ENCODE measurements at regions not wholly inside any gene's neighbourhood (a gene's known extent, or its start where the extent isn't known, plus 50 kb on each side); places are given as distances from the start of the nearest gene placed in this dataset.
A peak's percentile ranks its signal among the peaks of the same experiment; 100 is the strongest.

DNA sequence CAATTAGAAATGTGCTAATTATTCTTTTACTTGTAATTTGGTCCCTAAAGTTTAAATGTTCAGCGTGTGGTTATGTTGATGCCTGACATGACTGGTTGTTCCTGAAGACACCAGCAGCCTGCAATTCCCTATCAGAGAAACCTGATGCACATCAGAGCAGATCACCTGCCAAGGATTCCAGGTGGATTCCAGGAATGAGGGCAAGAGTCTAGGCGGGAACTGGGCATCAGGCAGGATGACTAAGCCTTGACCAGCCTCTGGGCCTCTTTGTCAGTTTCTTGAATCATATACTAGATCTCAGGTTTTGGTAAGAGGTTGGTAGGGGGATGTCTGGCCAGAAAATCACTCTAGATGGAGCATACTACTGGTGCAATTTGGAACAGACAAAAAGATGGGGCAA is 130.7 kb upstream of the TNR start (continued):
- TF ChIP-seq, protein P1, sequence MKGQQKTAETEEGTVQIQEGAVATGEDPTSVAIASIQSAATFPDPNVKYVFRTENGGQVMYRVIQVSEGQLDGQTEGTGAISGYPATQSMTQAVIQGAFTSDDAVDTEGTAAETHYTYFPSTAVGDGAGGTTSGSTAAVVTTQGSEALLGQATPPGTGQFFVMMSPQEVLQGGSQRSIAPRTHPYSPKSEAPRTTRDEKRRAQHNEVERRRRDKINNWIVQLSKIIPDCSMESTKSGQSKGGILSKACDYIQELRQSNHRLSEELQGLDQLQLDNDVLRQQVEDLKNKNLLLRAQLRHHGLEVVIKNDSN (IDR thresholded peaks at IDR 0.05; ENCODE audit: borderline replicate concordance, extremely low read length, insufficient read depth, low read depth, low read length), result no peak
- TF ChIP-seq IRF4 (IDR thresholded peaks at IDR 0.05; ENCODE audit: low read depth, low read length), result no peak

DNA sequence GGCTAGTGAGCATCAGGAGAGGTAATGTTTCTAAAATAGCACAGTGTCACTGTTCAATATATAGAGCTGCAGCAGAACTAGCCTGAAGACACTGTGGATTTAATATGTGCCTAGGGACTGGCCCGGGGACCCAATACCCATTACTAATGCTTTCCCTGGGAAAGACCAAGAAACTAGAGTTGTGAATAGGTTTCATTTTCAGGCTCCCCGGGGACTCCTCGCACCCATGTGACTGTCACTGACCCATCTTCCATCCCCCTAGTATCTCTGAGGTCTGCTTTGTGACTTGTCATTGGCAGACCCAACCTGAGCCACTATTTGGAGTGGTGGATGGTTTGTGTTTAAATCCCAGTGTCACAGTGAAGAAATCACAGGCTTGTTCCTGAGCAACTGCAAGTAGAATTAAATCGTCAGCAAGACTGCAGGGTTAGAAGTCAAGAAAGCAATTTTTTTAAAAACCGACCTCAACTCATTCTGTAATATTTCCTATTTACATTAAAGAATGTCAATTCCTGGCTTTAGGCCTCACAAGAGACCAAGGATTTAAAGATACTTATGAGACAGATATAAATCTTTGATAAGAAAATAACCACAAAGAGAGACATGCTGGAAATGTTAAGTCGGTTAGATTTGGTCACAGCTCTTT is 130.0 kb upstream of the TNR start:
- intact Hi-C loops (cut with micrococcal nuclease; ENCODE audit: unreplicated experiment), result no loop called here
- no TSS peak for BruUV-seq (replicated peaks)
- POLR2A ChIA-PET, result no interaction called here
- Histone ChIP-seq H3K36me3 (ENCODE audit: control insufficient read depth in 2 of 2, insufficient read depth in 2 of 2, low read length in 1 of 2) (no peaks in the 10 kb centered on the region), H3K4me1 (ENCODE audit: control insufficient read depth, insufficient read depth, low read length) (peaks cover 6% of the 10 kb centered on the region; the same call in 1 of the 2 replicates), H3K27ac (ENCODE audit: control insufficient read depth, insufficient read depth) (no peak overlapping the region), H4K20me1 (ENCODE audit: control insufficient read depth, insufficient read depth) (no peaks in the 10 kb centered on the region), H3K9me3 (replicated peaks; ENCODE audit: control insufficient read depth, insufficient read depth, low read length) (no peaks in the 10 kb centered on the region), H3K4me3 (no peak overlapping the region), H2AFZ (ENCODE audit: control insufficient read depth, low read depth, low read length) (no peak overlapping the region), H3K4me2 (ENCODE audit: control insufficient read depth, insufficient read depth) (peak overlapping the region; percentile 7; the same call in 1 of the 2 replicates), H3K9ac (ENCODE audit: control insufficient read depth, insufficient read depth, low read length) (no peak overlapping the region), H3K79me2 (ENCODE audit: control insufficient read depth, insufficient read depth, low read length) (no peaks in the 10 kb centered on the region), H3K27me3 (replicated peaks in 1 of 2; ENCODE audit: control insufficient read depth in 2 of 2, insufficient read depth in 2 of 2, low read length in 1 of 2) (no peaks in the 10 kb centered on the region; a peak in 1 of 4 replicates)
- peak; percentile 34 for DNase-seq (ENCODE audit: low read depth, low spot score)
- peak; percentile 92 for ATAC-seq
- CTCF ChIA-PET, result no interaction called here
- FAIRE-seq, result no peak
- RAD21 ChIA-PET (ENCODE audit: unreplicated experiment), result no interaction called here
- SMC1A ChIA-PET (ENCODE audit: uncharacterized antibody, unreplicated experiment), result no interaction called here
- 15% methylated on average over 6 of the region's 6 CpGs for WGBS (ENCODE audit: insufficient coverage, insufficient replicate concordance, low lambda C conversion rate, missing lambda C conversion rate)
- TF ChIP-seq SUZ12 (IDR thresholded peaks at IDR 0.05; ENCODE audit: unreplicated experiment), result no peak
- TF ChIP-seq KDM1A (IDR thresholded peaks at IDR 0.05; ENCODE audit: borderline replicate concordance), result no peak
- no peak for TF ChIP-seq HCFC1 (IDR thresholded peaks at IDR 0.05; ENCODE audit: low read length)
- peak; percentile 92 for TF ChIP-seq MEF2B (IDR thresholded peaks at IDR 0.05; ENCODE audit: partially characterized antibody, poor library complexity, severe bottlenecking)
- no peak for TF ChIP-seq NR2C2 (IDR thresholded peaks at IDR 0.05; ENCODE audit: borderline replicate concordance, control insufficient read depth, insufficient read length, low read depth)
- TF ChIP-seq POLR2AphosphoS2 (IDR thresholded peaks at IDR 0.05; ENCODE audit: low read depth, low read length), result no peak
- TF ChIP-seq SP1 (IDR thresholded peaks at IDR 0.05; ENCODE audit: low read depth, low read length), result no peak
- TF ChIP-seq ATF7 (IDR thresholded peaks at IDR 0.05; ENCODE audit: low read depth), result peak; percentile 33; the same call in 1 of the 2 replicates
- TF ChIP-seq, protein P2, sequence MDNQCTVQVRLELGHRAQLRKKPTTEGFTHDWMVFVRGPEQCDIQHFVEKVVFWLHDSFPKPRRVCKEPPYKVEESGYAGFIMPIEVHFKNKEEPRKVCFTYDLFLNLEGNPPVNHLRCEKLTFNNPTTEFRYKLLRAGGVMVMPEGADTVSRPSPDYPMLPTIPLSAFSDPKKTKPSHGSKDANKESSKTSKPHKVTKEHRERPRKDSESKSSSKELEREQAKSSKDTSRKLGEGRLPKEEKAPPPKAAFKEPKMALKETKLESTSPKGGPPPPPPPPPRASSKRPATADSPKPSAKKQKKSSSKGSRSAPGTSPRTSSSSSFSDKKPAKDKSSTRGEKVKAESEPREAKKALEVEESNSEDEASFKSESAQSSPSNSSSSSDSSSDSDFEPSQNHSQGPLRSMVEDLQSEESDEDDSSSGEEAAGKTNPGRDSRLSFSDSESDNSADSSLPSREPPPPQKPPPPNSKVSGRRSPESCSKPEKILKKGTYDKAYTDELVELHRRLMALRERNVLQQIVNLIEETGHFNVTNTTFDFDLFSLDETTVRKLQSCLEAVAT (IDR thresholded peaks at IDR 0.05), result no peak
- peak; percentile 64 for TF ChIP-seq RAD51 (IDR thresholded peaks at IDR 0.05)
- no peak for TF ChIP-seq HDAC2 (IDR thresholded peaks at IDR 0.05)
- no peak for TF ChIP-seq ZNF24 (IDR thresholded peaks at IDR 0.05)
- TF ChIP-seq ZNF217 (IDR thresholded peaks at IDR 0.05), result no peak
- TF ChIP-seq, protein P3, sequence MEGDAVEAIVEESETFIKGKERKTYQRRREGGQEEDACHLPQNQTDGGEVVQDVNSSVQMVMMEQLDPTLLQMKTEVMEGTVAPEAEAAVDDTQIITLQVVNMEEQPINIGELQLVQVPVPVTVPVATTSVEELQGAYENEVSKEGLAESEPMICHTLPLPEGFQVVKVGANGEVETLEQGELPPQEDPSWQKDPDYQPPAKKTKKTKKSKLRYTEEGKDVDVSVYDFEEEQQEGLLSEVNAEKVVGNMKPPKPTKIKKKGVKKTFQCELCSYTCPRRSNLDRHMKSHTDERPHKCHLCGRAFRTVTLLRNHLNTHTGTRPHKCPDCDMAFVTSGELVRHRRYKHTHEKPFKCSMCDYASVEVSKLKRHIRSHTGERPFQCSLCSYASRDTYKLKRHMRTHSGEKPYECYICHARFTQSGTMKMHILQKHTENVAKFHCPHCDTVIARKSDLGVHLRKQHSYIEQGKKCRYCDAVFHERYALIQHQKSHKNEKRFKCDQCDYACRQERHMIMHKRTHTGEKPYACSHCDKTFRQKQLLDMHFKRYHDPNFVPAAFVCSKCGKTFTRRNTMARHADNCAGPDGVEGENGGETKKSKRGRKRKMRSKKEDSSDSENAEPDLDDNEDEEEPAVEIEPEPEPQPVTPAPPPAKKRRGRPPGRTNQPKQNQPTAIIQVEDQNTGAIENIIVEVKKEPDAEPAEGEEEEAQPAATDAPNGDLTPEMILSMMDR (IDR thresholded peaks at IDR 0.05 in 2 of 3, conservative IDR thresholded peaks at IDR 0.05 in 1 of 3; ENCODE audit: control insufficient read depth in 2 of 3, extremely low read depth in 1 of 3, insufficient read depth in 1 of 3, low read depth in 3 of 3, low read length in 3 of 3), result no peak
- no peak for TF ChIP-seq BHLHE40 (IDR thresholded peaks at IDR 0.05; ENCODE audit: borderline replicate concordance in 1 of 2, low read depth in 2 of 2, low read length in 1 of 2)
- in situ Hi-C loops (cut with MboI), result no loop called here
